ENCODE measurements at regions not wholly inside any gene's neighbourhood (a gene's known extent, or its start where the extent isn't known, plus 50 kb on each side); places are given as distances from the start of the nearest gene placed in this dataset.

DNA sequence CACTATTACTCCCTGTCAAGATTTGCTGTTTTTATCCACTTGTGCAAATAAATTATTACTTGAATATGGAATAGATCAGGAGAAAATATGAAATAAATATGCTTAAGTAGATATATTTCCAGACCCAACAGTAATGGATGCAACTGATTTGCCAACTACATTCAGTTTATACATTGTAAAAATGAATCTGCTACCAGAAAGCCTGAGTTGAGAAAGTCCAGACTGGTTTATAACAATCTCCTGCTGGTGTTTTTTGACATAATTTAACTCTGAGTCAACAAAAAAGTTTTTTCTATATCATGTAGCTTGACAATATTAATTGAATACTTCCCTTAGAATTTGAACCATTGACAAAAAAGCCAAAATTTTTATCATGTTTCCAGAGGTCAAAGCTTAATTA lies 265.8 kb upstream of the SEMA3D start:
- no peak overlapping the region for H3K4me2 ChIP-seq (ENCODE audit: low read length)
- ChIA-PET CTCF (no interaction called here), POLR2A (no interaction called here), RAD21 (ENCODE audit: low non-redundant PET in 1 of 2, low total read pairs in 2 of 2, uncharacterized antibody in 2 of 2, unreplicated experiment in 2 of 2) (no interaction called here)
- intact Hi-C loops (cut with micrococcal nuclease) = no loop called here
- H3K9me2 ChIP-seq (ENCODE audit: insufficient read depth) = no peaks in the 10 kb centered on the region
- no peaks in the 10 kb centered on the region for H3K4me1 ChIP-seq (ENCODE audit: control insufficient read depth in 1 of 2, insufficient read depth in 2 of 2, low read length in 2 of 2)
- no peak overlapping the region for H3K27ac ChIP-seq (ENCODE audit: low read depth, low read length)
- no peak overlapping the region for H3K9ac ChIP-seq (ENCODE audit: low read length)
- no peaks in the 10 kb centered on the region for H3K79me2 ChIP-seq (ENCODE audit: insufficient read depth, low read length)
- H3K9me3 ChIP-seq (ENCODE audit: control insufficient read depth in 1 of 2, insufficient read depth in 1 of 2, low read depth in 1 of 2, low read length in 2 of 2) = no peaks in the 10 kb centered on the region
- no peaks in the 10 kb centered on the region for H3K36me3 ChIP-seq (ENCODE audit: control insufficient read depth in 1 of 2, insufficient read depth in 2 of 2, low read length in 2 of 2)
- H3K27me3 ChIP-seq (ENCODE audit: insufficient read depth, low read length) = no peaks in the 10 kb centered on the region
- H2AFZ ChIP-seq (ENCODE audit: low read depth, low read length, poor library complexity, severe bottlenecking) = no peak overlapping the region
- ATAC-seq = no peak
- no peak for TF ChIP-seq JUND (IDR thresholded peaks at IDR 0.05)
- no peak for TF ChIP-seq ZNF274 (IDR thresholded peaks at IDR 0.05; ENCODE audit: low read depth, low read length)
- TF ChIP-seq YY1 (IDR thresholded peaks at IDR 0.05; ENCODE audit: extremely low read depth, insufficient replicate concordance, low read depth, low read length) = no peak
- no peak for TF ChIP-seq CEBPB (IDR thresholded peaks at IDR 0.05; ENCODE audit: low read depth)
- no peak for TF ChIP-seq ELF1 (IDR thresholded peaks at IDR 0.05; ENCODE audit: borderline replicate concordance, low read depth)
- no peak for TF ChIP-seq MAX (IDR thresholded peaks at IDR 0.05)
- no peak for TF ChIP-seq POLR2A (IDR thresholded peaks at IDR 0.05; ENCODE audit: borderline replicate concordance, extremely low read depth, insufficient read depth, insufficient read length)
- no peak for TF ChIP-seq RAD21 (IDR thresholded peaks at IDR 0.05; ENCODE audit: low read depth)
- TF ChIP-seq SIN3A (IDR thresholded peaks at IDR 0.05; ENCODE audit: low read depth) = no peak
- no peak for TF ChIP-seq SRF (IDR thresholded peaks at IDR 0.05; ENCODE audit: low read depth)
- TF ChIP-seq, protein P1, sequence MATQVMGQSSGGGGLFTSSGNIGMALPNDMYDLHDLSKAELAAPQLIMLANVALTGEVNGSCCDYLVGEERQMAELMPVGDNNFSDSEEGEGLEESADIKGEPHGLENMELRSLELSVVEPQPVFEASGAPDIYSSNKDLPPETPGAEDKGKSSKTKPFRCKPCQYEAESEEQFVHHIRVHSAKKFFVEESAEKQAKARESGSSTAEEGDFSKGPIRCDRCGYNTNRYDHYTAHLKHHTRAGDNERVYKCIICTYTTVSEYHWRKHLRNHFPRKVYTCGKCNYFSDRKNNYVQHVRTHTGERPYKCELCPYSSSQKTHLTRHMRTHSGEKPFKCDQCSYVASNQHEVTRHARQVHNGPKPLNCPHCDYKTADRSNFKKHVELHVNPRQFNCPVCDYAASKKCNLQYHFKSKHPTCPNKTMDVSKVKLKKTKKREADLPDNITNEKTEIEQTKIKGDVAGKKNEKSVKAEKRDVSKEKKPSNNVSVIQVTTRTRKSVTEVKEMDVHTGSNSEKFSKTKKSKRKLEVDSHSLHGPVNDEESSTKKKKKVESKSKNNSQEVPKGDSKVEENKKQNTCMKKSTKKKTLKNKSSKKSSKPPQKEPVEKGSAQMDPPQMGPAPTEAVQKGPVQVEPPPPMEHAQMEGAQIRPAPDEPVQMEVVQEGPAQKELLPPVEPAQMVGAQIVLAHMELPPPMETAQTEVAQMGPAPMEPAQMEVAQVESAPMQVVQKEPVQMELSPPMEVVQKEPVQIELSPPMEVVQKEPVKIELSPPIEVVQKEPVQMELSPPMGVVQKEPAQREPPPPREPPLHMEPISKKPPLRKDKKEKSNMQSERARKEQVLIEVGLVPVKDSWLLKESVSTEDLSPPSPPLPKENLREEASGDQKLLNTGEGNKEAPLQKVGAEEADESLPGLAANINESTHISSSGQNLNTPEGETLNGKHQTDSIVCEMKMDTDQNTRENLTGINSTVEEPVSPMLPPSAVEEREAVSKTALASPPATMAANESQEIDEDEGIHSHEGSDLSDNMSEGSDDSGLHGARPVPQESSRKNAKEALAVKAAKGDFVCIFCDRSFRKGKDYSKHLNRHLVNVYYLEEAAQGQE (IDR thresholded peaks at IDR 0.05; ENCODE audit: low read depth) = no peak
- TF ChIP-seq EZH2 (IDR thresholded peaks at IDR 0.05) = no peak
- no peak for TF ChIP-seq EGR1 (IDR thresholded peaks at IDR 0.05; ENCODE audit: low read depth)
- no peak for DNase-seq (ENCODE audit: low read depth, low spot score)
- no peaks in the 10 kb centered on the region for H4K20me1 ChIP-seq (ENCODE audit: insufficient read depth)
- BruUV-seq (replicated peaks) = no TSS peak
- H3K4me3 ChIP-seq (replicated peaks in 1 of 2; ENCODE audit: low read depth in 1 of 2, low read length in 2 of 2) = no peak overlapping the region
